H1 (cell line): ENCODE measurements at regions not wholly inside any gene's neighbourhood (a gene's known extent, or its start where the extent isn't known, plus 50 kb on each side); places are given as distances from the start of the nearest gene placed in this dataset.

Experiments
- CTCF ChIA-PET: fragments of 300-600 bp; sonication (Branson Sonifier 250); formaldehyde crosslinking; loops from one replicate; lab custom pipeline; 2021; ENCODE audit not compliant: partially characterized antibody; lab: Charles Lee
- POLR2A ChIA-PET: fragments of 300-600 bp; sonication (Branson Sonifier 250); formaldehyde crosslinking; loops from one replicate; lab custom pipeline; 2021; ENCODE audit warnings: inconsistent platforms; ENCODE audit not compliant: partially characterized antibody; lab: Charles Lee
- DNase-seq, 2 experiments: peaks; one replicate each; pipeline versions ENCODE4 v3.0.0 to v3.0.0-alpha.2; 2010 to 2022; ENCODE audit warnings: low spot score in 2 of 2, low read depth in 1 of 2, mixed read lengths in 1 of 2
- FAIRE-seq: peaks from 2 replicates; lab custom pipeline; 2011; peaks lifted over from hg19 to GRCh38; lab: Jason Lieb, UNC
- H2AFZ ChIP-seq: 2 replicates; pipeline ENCODE4 v1.8.1; 2012; ENCODE audit warnings: low read length, inconsistent platforms
- H2AK5ac ChIP-seq: 2 replicates; pipeline ENCODE4 v1.6.1; 2013; ENCODE audit warnings: low read depth, low read length
- H2BK120ac ChIP-seq: replicated peaks from 2 replicates; pipeline ENCODE3; 2013; ENCODE audit warnings: low read depth, low read length, inconsistent platforms
- H2BK12ac ChIP-seq: 2 replicates; pipeline ENCODE4 v1.6.1; 2013; ENCODE audit warnings: low read depth, low read length
- H2BK15ac ChIP-seq: 2 replicates; pipeline ENCODE4 v1.6.1; 2013; ENCODE audit warnings: low read length
- H2BK20ac ChIP-seq: 2 replicates; pipeline ENCODE4 v1.6.1; 2013; ENCODE audit warnings: low read length
- H2BK5ac ChIP-seq: 2 replicates; pipeline ENCODE4 v1.6.1; 2013; ENCODE audit warnings: low read depth, low read length
- H3K14ac ChIP-seq: 2 replicates; pipeline ENCODE4 v1.6.1; 2013; ENCODE audit warnings: inconsistent platforms; ENCODE audit not compliant: insufficient read length
- H3K18ac ChIP-seq: 2 replicates; pipeline ENCODE4 v1.6.1; 2013; ENCODE audit warnings: low read length; ENCODE audit errors: extremely low read depth
- H3K23ac ChIP-seq: 2 replicates; pipeline ENCODE4 v1.6.1; 2013; ENCODE audit warnings: inconsistent platforms; ENCODE audit not compliant: insufficient read length
- H3K23me2 ChIP-seq: 2 replicates; pipeline ENCODE4 v1.6.1; 2013; ENCODE audit warnings: low read depth, low read length
- H3K27ac ChIP-seq: 2 replicates; pipeline ENCODE4 v1.6.1; 2011; ENCODE audit warnings: low read depth, low read length, inconsistent platforms
- H3K27me3 ChIP-seq, 4 experiments: replicated peaks in 1 of 4; 1 replicate in 1 of 4; 2 replicates in 3 of 4; pipeline versions ENCODE4 v1.6.1 to v1.8.1; 2011 to 2013; ENCODE audit warnings: low read length in 3 of 4, mild to moderate bottlenecking in 3 of 4, inconsistent platforms in 2 of 4, mixed read lengths in 2 of 4, moderate library complexity in 1 of 4; ENCODE audit not compliant: control insufficient read depth in 3 of 4, insufficient read depth in 3 of 4; ENCODE audit errors: extremely low read depth in 1 of 4
- H3K36me3 ChIP-seq, 4 experiments: 2 replicates each; pipeline versions ENCODE4 v1.6.1 to v1.8.1; 2011 to 2013; ENCODE audit warnings: mild to moderate bottlenecking in 4 of 4, low read length in 3 of 4, moderate library complexity in 2 of 4, control low read depth in 1 of 4, inconsistent platforms in 1 of 4; ENCODE audit not compliant: insufficient read depth in 4 of 4, control insufficient read depth in 2 of 4
- H3K4ac ChIP-seq: replicated peaks from 2 replicates; pipeline ENCODE3; 2013; ENCODE audit warnings: low read length, low read depth, mixed read lengths, inconsistent platforms; ENCODE audit not compliant: insufficient read length
- H3K4me1 ChIP-seq, 4 experiments: replicated peaks in 1 of 4; 1 replicate in 1 of 4; 2 replicates in 3 of 4; pipeline versions ENCODE4 v1.6.1 to v1.8.1; 2011 to 2013; ENCODE audit warnings: low read length in 3 of 4, inconsistent platforms in 2 of 4, mixed read lengths in 1 of 4; ENCODE audit not compliant: insufficient read depth in 4 of 4, control insufficient read depth in 3 of 4
- H3K4me2 ChIP-seq, 2 experiments: 2 replicates each; pipeline versions ENCODE4 v1.6.1 to v1.8.1; 2011 to 2013; ENCODE audit warnings: low read depth in 2 of 2, low read length in 2 of 2, control low read depth in 1 of 2, inconsistent platforms in 1 of 2, mild to moderate bottlenecking in 1 of 2; ENCODE audit not compliant: insufficient read depth in 1 of 2
- H3K4me3 ChIP-seq, 4 experiments: fragments of 200-600, 300-600 bp in 1 of 4; sonication (generic), shearing (Covaris generic), sonication (Bioruptor Twin) in 1 of 4; 2 replicates each; pipeline versions ENCODE4 v1.5.1 to v1.8.1; 2011 to 2016; ENCODE audit warnings: low read length in 4 of 4, low read depth in 3 of 4, control low read depth in 2 of 4, inconsistent platforms in 2 of 4, mild to moderate bottlenecking in 2 of 4, mixed read lengths in 1 of 4, moderate library complexity in 1 of 4; ENCODE audit not compliant: insufficient read depth in 2 of 4; ENCODE audit errors: extremely low read depth in 1 of 4
- H3K56ac ChIP-seq: replicated peaks from 2 replicates; pipeline ENCODE3; 2013; ENCODE audit warnings: low read depth, mild to moderate bottlenecking, mixed read lengths, low read length, inconsistent platforms; ENCODE audit not compliant: insufficient read length
- H3K79me1 ChIP-seq: 2 replicates; pipeline ENCODE4 v1.6.1; 2013; ENCODE audit warnings: low read depth, low read length, control low read depth
- H3K79me2 ChIP-seq, 2 experiments: 2 replicates each; pipeline versions ENCODE4 v1.6.1 to v1.8.1; 2012 to 2013; ENCODE audit warnings: low read length in 2 of 2, mild to moderate bottlenecking in 2 of 2, inconsistent platforms in 1 of 2; ENCODE audit not compliant: insufficient read depth in 2 of 2, control insufficient read depth in 1 of 2
- H3K9ac ChIP-seq, 4 experiments: replicated peaks in 1 of 4; 1 replicate in 1 of 4; 2 replicates in 3 of 4; pipeline versions ENCODE4 v1.6.1 to v1.8.1; 2011 to 2013; ENCODE audit warnings: low read depth in 3 of 4, low read length in 3 of 4, control low read depth in 2 of 4, mild to moderate bottlenecking in 2 of 4, moderate library complexity in 2 of 4, inconsistent platforms in 1 of 4; ENCODE audit errors: extremely low read depth in 1 of 4
- H3K9me3 ChIP-seq, 2 experiments: 2 replicates each; pipeline versions ENCODE4 v1.6.1 to v1.8.1; 2012 to 2013; ENCODE audit warnings: mild to moderate bottlenecking in 2 of 2, moderate library complexity in 2 of 2, control low read depth in 1 of 2, inconsistent platforms in 1 of 2, low read depth in 1 of 2, low read length in 1 of 2, mixed read lengths in 1 of 2; ENCODE audit not compliant: insufficient read depth in 2 of 2
- H4K20me1 ChIP-seq, 2 experiments: replicated peaks in 1 of 2; 2 replicates each; pipeline versions ENCODE3 to v1.8.1; 2011 to 2013; ENCODE audit warnings: inconsistent platforms in 2 of 2, low read length in 2 of 2, mild to moderate bottlenecking in 1 of 2; ENCODE audit not compliant: insufficient read depth in 2 of 2, control insufficient read depth in 1 of 2
- H4K5ac ChIP-seq: 2 replicates; pipeline ENCODE4 v1.6.1; 2013; ENCODE audit warnings: low read length, low read depth, mixed read lengths, inconsistent platforms; ENCODE audit not compliant: insufficient read length
- H4K8ac ChIP-seq: 2 replicates; pipeline ENCODE4 v1.8.0; 2013; ENCODE audit warnings: mild to moderate bottlenecking, moderate library complexity, low read length, inconsistent platforms; ENCODE audit not compliant: insufficient read depth; ENCODE audit errors: extremely low read depth
- H4K91ac ChIP-seq: replicated peaks from 2 replicates; pipeline ENCODE3; 2013; ENCODE audit warnings: low read length, mixed read lengths, inconsistent platforms; ENCODE audit not compliant: insufficient read length
- ASH2L ChIP-seq: fragments of 200-600, 300-600 bp; sonication (generic); IDR thresholded peaks from one replicate; pipeline ENCODE4 v1.7.1; 2017; ENCODE audit warnings: low read length
- CBX8 ChIP-seq: fragments of 300-800, 300-1000 bp; sonication (generic); IDR thresholded peaks from 2 replicates; pipeline ENCODE4 v1.7.1; 2016; ENCODE audit warnings: low read depth, low read length, borderline replicate concordance
- EGR1 ChIP-seq: IDR thresholded peaks from 2 replicates; pipeline ENCODE4 v1.6.1; 2011; ENCODE audit warnings: low read depth, low read length, borderline replicate concordance
- GABPA ChIP-seq: IDR thresholded peaks from 2 replicates; pipeline ENCODE4 v1.6.1; 2011; ENCODE audit warnings: mild to moderate bottlenecking, low read length, moderate library complexity, borderline replicate concordance; ENCODE audit not compliant: insufficient read depth
- KDM4A ChIP-seq: IDR thresholded peaks from one replicate; pipeline ENCODE4 v1.7.1; 2012; ENCODE audit warnings: low read depth, mild to moderate bottlenecking, moderate library complexity, low read length, inconsistent platforms; ENCODE audit not compliant: severe bottlenecking
- KDM5A ChIP-seq: fragments of 200-600 bp; IDR thresholded peaks from 2 replicates; pipeline ENCODE4 v1.7.1; 2012; ENCODE audit warnings: mild to moderate bottlenecking, low read length, inconsistent platforms, mixed read lengths
- RFX5 ChIP-seq: IDR thresholded peaks from 2 replicates; pipeline ENCODE4 v1.6.1; 2011; ENCODE audit warnings: low read depth, low read length, improper control_type of control experiment, borderline replicate concordance
- TAF7 ChIP-seq: optimal IDR thresholded peaks from 2 replicates; pipeline ENCODE3; 2011; ENCODE audit warnings: low read depth, mild to moderate bottlenecking, inconsistent platforms, low read length, moderate library complexity, borderline replicate concordance
- WGBS, 2 experiments: shearing (Covaris generic) in 1 of 2; methylation state at CpG; one replicate each; pipeline versions ENCODE4 v1.1.6 to v1.1.7; 2013 to 2015; ENCODE audit warnings: low lambda C conversion rate in 2 of 2, mixed read lengths in 2 of 2, inconsistent platforms in 1 of 2, low coverage in 1 of 2, missing lambda C conversion rate in 1 of 2; ENCODE audit not compliant: insufficient replicate concordance in 2 of 2, insufficient coverage in 1 of 2, insufficient read length in 1 of 2; ENCODE audit errors: extremely low coverage in 1 of 2, missing lambda C conversion rate in 1 of 2; 5-methylcytosine and 5-hydroxymethylcytosine counted together

DNA sequence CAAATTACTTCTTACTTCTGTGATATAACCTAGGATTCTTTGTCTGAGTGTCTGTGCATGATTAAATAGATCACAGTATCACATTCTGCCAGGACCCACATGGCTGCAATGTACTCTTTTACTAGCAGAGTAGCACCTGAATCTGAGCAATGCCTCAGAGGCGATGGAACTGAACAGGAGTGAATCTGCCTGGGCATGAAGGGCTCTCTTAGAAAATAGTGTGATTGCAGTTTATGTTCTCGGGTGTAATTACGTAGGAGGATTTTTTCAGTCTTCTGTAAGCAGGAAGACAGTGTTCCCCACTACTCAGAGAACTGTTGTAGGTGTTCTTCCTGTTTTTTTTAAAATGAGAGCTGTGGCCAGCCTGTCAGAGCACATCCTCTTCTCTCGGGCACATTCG is 802.3 kb downstream of the NLGN4Y start:
- Histone ChIP-seq H2BK120ac (no peak overlapping the region), H3K4ac (no peak overlapping the region), H3K4me3 (no peak overlapping the region), H3K79me2 (no peaks in the 10 kb centered on the region), H2BK5ac (no peak overlapping the region), H3K36me3 (no peaks in the 10 kb centered on the region), H4K91ac (no peak overlapping the region), H3K9me3 (no peaks in the 10 kb centered on the region), H2AFZ (no peak overlapping the region), H4K20me1 (no peaks in the 10 kb centered on the region), H3K14ac (no peak overlapping the region), H3K23me2 (no peaks in the 10 kb centered on the region), H4K5ac (no peak overlapping the region), H3K4me2 (no peak overlapping the region), H2BK20ac (no peak overlapping the region), H3K56ac (no peak overlapping the region), H3K9ac (no peak overlapping the region), H3K27me3 (no peaks in the 10 kb centered on the region), H3K18ac (no peak overlapping the region), H3K79me1 (no peaks in the 10 kb centered on the region), H2BK12ac (no peak overlapping the region), H3K4me1 (no peaks in the 10 kb centered on the region), H3K27ac (no peak overlapping the region), H3K23ac (no peak overlapping the region), H2BK15ac (no peak overlapping the region), H2AK5ac (no peak overlapping the region), H4K8ac (no peak overlapping the region)
- POLR2A ChIA-PET: no interaction called here
- CTCF ChIA-PET: no interaction called here
- 62% methylated on average over 2 of the region's 5 CpGs; no CpG with 5 or more reads in 1 of the 2 experiments for WGBS, 2 experiments
- no peak for DNase-seq
- TF ChIP-seq EGR1 (no peak), KDM5A (no peak), GABPA (no peak), RFX5 (no peak), CBX8 (no peak), ASH2L (no peak), KDM4A (no peak), TAF7 (no peak)
- FAIRE-seq: no peak
